SK-N-SH treated with all-trans-retinoic acid at 6 μM for 48 hours (cell line): ENCODE measurements at regions not wholly inside any gene's neighbourhood (a gene's known extent, or its start where the extent isn't known, plus 50 kb on each side); places are given as distances from the start of the nearest gene placed in this dataset.

ENCODE experiments used
- ATAC-seq: fragments of 200-7000 bp; cut with Tn5 transposase; 3 replicates; pipeline ENCODE4 v1.9.1; 2020; ENCODE audit warnings: mild to moderate bottlenecking, moderate library complexity
- ARNTL ChIP-seq: fragments of 450-650 bp; formaldehyde crosslinking; IDR thresholded peaks from 2 replicates; pipeline ENCODE4 v1.5.0; 2020; ENCODE audit warnings: low read depth, mild to moderate bottlenecking, moderate library complexity, borderline replicate concordance
- CSDC2 ChIP-seq: fragments of 250-450 bp; sonication (Bioruptor Pico); IDR thresholded peaks from 2 replicates; pipeline ENCODE4 v1.5.0; 2020; ENCODE audit warnings: mild to moderate bottlenecking, moderate library complexity
- ESRRG ChIP-seq: fragments of 250-450 bp; sonication (Bioruptor Pico); IDR thresholded peaks from 2 replicates; pipeline ENCODE4 v1.6.1; 2021; ENCODE audit warnings: mild to moderate bottlenecking
- GLIS3 ChIP-seq: fragments of 250-450 bp; sonication (Bioruptor Pico); IDR thresholded peaks from 2 replicates; pipeline ENCODE4 v1.5.0; 2020; ENCODE audit warnings: mild to moderate bottlenecking, moderate library complexity
- ISL1 ChIP-seq: fragments of 250-450 bp; sonication (Bioruptor Pico); IDR thresholded peaks from 2 replicates; pipeline ENCODE4 v2.1.2; 2022; ENCODE audit warnings: mild to moderate bottlenecking, moderate library complexity
- OSR1 ChIP-seq: fragments of 250-450 bp; sonication (Bioruptor Pico); IDR thresholded peaks from 2 replicates; pipeline ENCODE4 v1.8.0; 2022; ENCODE audit warnings: moderate library complexity, mild to moderate bottlenecking, inconsistent platforms
- PPARA ChIP-seq: fragments of 250-450 bp; sonication (Bioruptor Pico); IDR thresholded peaks from 2 replicates; pipeline ENCODE4 v1.5.0; 2020; ENCODE audit warnings: mild to moderate bottlenecking, borderline replicate concordance
- RARB ChIP-seq: fragments of 250-450 bp; sonication (Bioruptor Pico); IDR thresholded peaks from 2 replicates; pipeline ENCODE4 v1.8.0; 2021; ENCODE audit warnings: mild to moderate bottlenecking, moderate library complexity
- SNAI2 ChIP-seq: fragments of 250-450 bp; sonication (Bioruptor Pico); IDR thresholded peaks from 2 replicates; pipeline ENCODE4 v1.5.0; 2020; ENCODE audit warnings: mild to moderate bottlenecking, moderate library complexity
- TCF4 ChIP-seq: fragments of 250-450 bp; sonication (Bioruptor Pico); IDR thresholded peaks from 2 replicates; pipeline ENCODE4 v1.8.0; 2021; ENCODE audit warnings: mild to moderate bottlenecking, moderate library complexity, borderline replicate concordance
- TOX ChIP-seq: fragments of 250-450 bp; sonication (Bioruptor Pico); IDR thresholded peaks from 2 replicates; pipeline ENCODE4 v1.8.0; 2021; ENCODE audit warnings: mild to moderate bottlenecking, moderate library complexity, borderline replicate concordance
- ZFP3 ChIP-seq: fragments of 250-450 bp; sonication (Bioruptor Pico); IDR thresholded peaks from 2 replicates; pipeline ENCODE4 v1.5.0; 2020; ENCODE audit warnings: mild to moderate bottlenecking, moderate library complexity
- ZFP30 ChIP-seq: fragments of 450-650 bp; formaldehyde crosslinking; IDR thresholded peaks from 2 replicates; pipeline ENCODE4 v1.5.0; 2022; ENCODE audit warnings: mild to moderate bottlenecking, moderate library complexity
- ZNF565 ChIP-seq: fragments of 450-650 bp; formaldehyde crosslinking; conservative IDR thresholded peaks from 2 replicates; pipeline ENCODE4 v1.5.0; 2020; ENCODE audit warnings: low read depth, mild to moderate bottlenecking, moderate library complexity
- ZNF70 ChIP-seq: fragments of 450-650 bp; formaldehyde crosslinking; IDR thresholded peaks from 2 replicates; pipeline ENCODE4 v1.5.0; 2020; ENCODE audit warnings: mild to moderate bottlenecking, moderate library complexity
- ZNF8 ChIP-seq: fragments of 450-650 bp; formaldehyde crosslinking; IDR thresholded peaks from 2 replicates; pipeline ENCODE4 v1.5.0; 2020; ENCODE audit warnings: mild to moderate bottlenecking, moderate library complexity
- TF ChIP-seq, protein P1 (sequence below): fragments of 250-450 bp; sonication (Bioruptor Pico); IDR thresholded peaks from 2 replicates; pipeline ENCODE4 v1.5.1; 2021; ENCODE audit warnings: mild to moderate bottlenecking, moderate library complexity
- TF ChIP-seq, protein P2 (sequence below): fragments of 250-450 bp; sonication (Bioruptor Pico); IDR thresholded peaks from 2 replicates; pipeline ENCODE4 v1.5.1; 2020; ENCODE audit warnings: low read depth, mild to moderate bottlenecking, moderate library complexity
- TF ChIP-seq, protein P3 (sequence below): fragments of 250-450 bp; sonication (Bioruptor Pico); IDR thresholded peaks from 2 replicates; pipeline ENCODE4 v1.8.0; 2021; ENCODE audit warnings: low read depth, mild to moderate bottlenecking, moderate library complexity, borderline replicate concordance
- TF ChIP-seq, protein P4 (sequence below): fragments of 250-450 bp; sonication (Bioruptor Pico); IDR thresholded peaks from 2 replicates; pipeline ENCODE4 v1.8.0; 2020; ENCODE audit warnings: mild to moderate bottlenecking, moderate library complexity, borderline replicate concordance
- TF ChIP-seq, protein P5 (sequence below): fragments of 250-450 bp; sonication (Bioruptor Pico); IDR thresholded peaks from 2 replicates; pipeline ENCODE4 v1.5.0; 2020; ENCODE audit warnings: mild to moderate bottlenecking, moderate library complexity

DNA sequence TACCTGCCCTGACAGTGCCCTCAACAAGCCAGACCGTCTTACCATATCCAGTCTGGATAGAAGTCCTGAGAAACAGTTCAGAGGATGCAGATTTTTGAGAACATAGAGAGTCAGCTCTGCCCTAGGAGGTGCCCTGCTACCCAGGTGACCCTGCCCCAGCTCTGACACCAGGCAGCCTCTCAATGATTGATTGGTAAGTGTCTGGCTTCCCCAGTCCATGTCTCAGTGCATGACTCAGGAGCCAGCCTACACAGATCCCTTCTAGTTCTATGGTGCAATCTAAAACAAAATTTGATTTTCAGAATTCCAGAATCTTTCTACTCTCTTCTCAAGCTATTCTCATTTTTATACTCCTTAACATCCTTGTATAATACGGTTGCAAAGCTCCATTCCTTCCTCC lies 292.1 kb downstream of the VPS13C start:
- ATAC-seq: no peak
- TF ChIP-seq GLIS3 (CRISPR knock-in tag): no peak
- no peak for TF ChIP-seq TOX
- TF ChIP-seq ZNF70 (CRISPR knock-in tag): no peak
- TF ChIP-seq SNAI2: no peak
- TF ChIP-seq ZNF8 (CRISPR knock-in tag): no peak
- TF ChIP-seq ISL1 (CRISPR knock-in tag): no peak
- no peak for TF ChIP-seq TCF4
- TF ChIP-seq ZNF565 (CRISPR knock-in tag): no peak
- TF ChIP-seq, protein P1, sequence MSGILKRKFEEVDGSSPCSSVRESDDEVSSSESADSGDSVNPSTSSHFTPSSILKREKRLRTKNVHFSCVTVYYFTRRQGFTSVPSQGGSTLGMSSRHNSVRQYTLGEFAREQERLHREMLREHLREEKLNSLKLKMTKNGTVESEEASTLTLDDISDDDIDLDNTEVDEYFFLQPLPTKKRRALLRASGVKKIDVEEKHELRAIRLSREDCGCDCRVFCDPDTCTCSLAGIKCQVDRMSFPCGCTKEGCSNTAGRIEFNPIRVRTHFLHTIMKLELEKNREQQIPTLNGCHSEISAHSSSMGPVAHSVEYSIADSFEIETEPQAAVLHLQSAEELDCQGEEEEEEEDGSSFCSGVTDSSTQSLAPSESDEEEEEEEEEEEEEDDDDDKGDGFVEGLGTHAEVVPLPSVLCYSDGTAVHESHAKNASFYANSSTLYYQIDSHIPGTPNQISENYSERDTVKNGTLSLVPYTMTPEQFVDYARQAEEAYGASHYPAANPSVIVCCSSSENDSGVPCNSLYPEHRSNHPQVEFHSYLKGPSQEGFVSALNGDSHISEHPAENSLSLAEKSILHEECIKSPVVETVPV (CRISPR knock-in tag): no peak
- TF ChIP-seq, protein P2, sequence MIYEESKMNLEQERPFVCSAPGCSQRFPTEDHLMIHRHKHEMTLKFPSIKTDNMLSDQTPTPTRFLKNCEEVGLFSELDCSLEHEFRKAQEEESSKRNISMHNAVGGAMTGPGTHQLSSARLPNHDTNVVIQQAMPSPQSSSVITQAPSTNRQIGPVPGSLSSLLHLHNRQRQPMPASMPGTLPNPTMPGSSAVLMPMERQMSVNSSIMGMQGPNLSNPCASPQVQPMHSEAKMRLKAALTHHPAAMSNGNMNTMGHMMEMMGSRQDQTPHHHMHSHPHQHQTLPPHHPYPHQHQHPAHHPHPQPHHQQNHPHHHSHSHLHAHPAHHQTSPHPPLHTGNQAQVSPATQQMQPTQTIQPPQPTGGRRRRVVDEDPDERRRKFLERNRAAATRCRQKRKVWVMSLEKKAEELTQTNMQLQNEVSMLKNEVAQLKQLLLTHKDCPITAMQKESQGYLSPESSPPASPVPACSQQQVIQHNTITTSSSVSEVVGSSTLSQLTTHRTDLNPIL (CRISPR knock-in tag): no peak
- TF ChIP-seq RARB (CRISPR knock-in tag): no peak

DNA sequence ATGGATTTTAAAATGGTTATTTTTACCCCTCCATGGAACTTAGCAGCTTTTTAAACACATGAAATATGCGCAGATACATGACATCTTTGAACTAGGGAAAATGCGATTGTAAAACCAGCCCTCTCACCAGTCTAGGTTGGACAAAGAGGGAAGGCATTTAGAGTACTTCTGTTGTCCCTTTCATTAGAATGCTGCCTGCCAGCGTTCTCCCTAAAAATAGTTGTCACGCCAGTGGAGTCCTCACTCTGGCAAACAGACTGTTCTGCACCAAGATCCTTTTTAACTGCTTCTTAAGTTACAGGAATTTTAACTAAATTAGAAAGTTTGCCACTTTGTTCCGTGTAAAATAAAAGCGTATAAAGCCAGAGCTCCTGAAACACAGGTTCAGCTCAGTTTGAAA lies 295.3 kb downstream of the VPS13C start:
- ATAC-seq: no peak
- TF ChIP-seq ARNTL (no peak), RARB (CRISPR knock-in tag) (no peak), ZNF565 (CRISPR knock-in tag) (no peak), ISL1 (CRISPR knock-in tag) (no peak), ZFP30 (CRISPR knock-in tag) (no peak)
- TF ChIP-seq, protein P3, sequence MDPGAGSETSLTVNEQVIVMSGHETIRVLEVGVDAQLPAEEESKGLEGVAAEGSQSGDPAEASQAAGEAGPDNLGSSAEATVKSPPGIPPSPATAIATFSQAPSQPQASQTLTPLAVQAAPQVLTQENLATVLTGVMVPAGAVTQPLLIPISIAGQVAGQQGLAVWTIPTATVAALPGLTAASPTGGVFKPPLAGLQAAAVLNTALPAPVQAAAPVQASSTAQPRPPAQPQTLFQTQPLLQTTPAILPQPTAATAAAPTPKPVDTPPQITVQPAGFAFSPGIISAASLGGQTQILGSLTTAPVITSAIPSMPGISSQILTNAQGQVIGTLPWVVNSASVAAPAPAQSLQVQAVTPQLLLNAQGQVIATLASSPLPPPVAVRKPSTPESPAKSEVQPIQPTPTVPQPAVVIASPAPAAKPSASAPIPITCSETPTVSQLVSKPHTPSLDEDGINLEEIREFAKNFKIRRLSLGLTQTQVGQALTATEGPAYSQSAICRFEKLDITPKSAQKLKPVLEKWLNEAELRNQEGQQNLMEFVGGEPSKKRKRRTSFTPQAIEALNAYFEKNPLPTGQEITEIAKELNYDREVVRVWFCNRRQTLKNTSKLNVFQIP (CRISPR knock-in tag): no peak
- TF ChIP-seq, protein P2 (CRISPR knock-in tag): no peak
- TF ChIP-seq, all 23 proteins: peak for 0

DNA sequence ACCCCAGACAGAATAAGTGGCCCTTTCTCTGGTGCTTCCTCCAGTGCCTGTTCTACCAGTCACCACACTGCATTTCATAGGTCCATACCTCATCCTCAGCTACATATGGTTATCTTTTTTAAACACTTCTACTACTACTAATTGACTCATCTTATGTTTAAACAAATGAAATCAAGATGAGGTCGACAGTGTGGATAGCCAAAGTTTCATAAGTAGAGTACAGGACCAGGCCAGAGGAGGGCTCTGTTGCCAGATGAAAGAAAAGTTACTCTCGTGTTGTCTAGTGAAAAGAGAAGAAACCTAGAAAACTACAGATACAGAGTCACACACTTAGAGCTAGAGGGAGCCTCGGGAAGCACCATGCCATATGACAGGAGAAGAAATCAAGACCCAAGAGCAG lies 296.1 kb downstream of the VPS13C start:
- TF ChIP-seq RARB (CRISPR knock-in tag): no peak
- TF ChIP-seq, protein P3 (CRISPR knock-in tag): no peak
- TF ChIP-seq ZNF8 (CRISPR knock-in tag): no peak
- no peak for TF ChIP-seq PPARA (CRISPR knock-in tag)
- TF ChIP-seq ZFP3 (CRISPR knock-in tag): no peak
- no peak for TF ChIP-seq ISL1 (CRISPR knock-in tag)
- no peak for TF ChIP-seq CSDC2 (CRISPR knock-in tag)
- TF ChIP-seq, protein P4, sequence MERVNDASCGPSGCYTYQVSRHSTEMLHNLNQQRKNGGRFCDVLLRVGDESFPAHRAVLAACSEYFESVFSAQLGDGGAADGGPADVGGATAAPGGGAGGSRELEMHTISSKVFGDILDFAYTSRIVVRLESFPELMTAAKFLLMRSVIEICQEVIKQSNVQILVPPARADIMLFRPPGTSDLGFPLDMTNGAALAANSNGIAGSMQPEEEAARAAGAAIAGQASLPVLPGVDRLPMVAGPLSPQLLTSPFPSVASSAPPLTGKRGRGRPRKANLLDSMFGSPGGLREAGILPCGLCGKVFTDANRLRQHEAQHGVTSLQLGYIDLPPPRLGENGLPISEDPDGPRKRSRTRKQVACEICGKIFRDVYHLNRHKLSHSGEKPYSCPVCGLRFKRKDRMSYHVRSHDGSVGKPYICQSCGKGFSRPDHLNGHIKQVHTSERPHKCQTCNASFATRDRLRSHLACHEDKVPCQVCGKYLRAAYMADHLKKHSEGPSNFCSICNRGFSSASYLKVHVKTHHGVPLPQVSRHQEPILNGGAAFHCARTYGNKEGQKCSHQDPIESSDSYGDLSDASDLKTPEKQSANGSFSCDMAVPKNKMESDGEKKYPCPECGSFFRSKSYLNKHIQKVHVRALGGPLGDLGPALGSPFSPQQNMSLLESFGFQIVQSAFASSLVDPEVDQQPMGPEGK: no peak
- no peak for TF ChIP-seq ESRRG
- TF ChIP-seq, protein P2 (CRISPR knock-in tag): no peak
- TF ChIP-seq, protein P5, sequence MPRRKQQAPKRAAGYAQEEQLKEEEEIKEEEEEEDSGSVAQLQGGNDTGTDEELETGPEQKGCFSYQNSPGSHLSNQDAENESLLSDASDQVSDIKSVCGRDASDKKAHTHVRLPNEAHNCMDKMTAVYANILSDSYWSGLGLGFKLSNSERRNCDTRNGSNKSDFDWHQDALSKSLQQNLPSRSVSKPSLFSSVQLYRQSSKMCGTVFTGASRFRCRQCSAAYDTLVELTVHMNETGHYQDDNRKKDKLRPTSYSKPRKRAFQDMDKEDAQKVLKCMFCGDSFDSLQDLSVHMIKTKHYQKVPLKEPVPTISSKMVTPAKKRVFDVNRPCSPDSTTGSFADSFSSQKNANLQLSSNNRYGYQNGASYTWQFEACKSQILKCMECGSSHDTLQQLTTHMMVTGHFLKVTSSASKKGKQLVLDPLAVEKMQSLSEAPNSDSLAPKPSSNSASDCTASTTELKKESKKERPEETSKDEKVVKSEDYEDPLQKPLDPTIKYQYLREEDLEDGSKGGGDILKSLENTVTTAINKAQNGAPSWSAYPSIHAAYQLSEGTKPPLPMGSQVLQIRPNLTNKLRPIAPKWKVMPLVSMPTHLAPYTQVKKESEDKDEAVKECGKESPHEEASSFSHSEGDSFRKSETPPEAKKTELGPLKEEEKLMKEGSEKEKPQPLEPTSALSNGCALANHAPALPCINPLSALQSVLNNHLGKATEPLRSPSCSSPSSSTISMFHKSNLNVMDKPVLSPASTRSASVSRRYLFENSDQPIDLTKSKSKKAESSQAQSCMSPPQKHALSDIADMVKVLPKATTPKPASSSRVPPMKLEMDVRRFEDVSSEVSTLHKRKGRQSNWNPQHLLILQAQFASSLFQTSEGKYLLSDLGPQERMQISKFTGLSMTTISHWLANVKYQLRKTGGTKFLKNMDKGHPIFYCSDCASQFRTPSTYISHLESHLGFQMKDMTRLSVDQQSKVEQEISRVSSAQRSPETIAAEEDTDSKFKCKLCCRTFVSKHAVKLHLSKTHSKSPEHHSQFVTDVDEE (CRISPR knock-in tag): no peak
- TF ChIP-seq, protein P1 (CRISPR knock-in tag): no peak
- no peak for TF ChIP-seq OSR1
- no peak for TF ChIP-seq TCF4
- TF ChIP-seq SNAI2: no peak
- no peak for TF ChIP-seq ARNTL
- no peak for TF ChIP-seq ZNF70 (CRISPR knock-in tag)
- no peak for ATAC-seq
